SU-DHL-6 (cell line): ENCODE measurements at regions not wholly inside any gene's neighbourhood (a gene's known extent, or its start where the extent isn't known, plus 50 kb on each side); places are given as distances from the start of the nearest gene placed in this dataset.

Experiments used
- H2AFZ ChIP-seq: fragments of 200-600 bp; sonication (generic); 2 replicates; pipeline ENCODE4 v1.6.1; 2014; ENCODE audit warnings: low read depth, mild to moderate bottlenecking, moderate library complexity, mixed read lengths, antibody characterized with exemption, low read length; ENCODE audit not compliant: severe bottlenecking
- H3F3A ChIP-seq: fragments of 200-600 bp; shearing (Covaris generic); 2 replicates; pipeline ENCODE4 v1.6.0; 2016; ENCODE audit warnings: antibody characterized with exemption, mild to moderate bottlenecking; ENCODE audit not compliant: insufficient read depth
- H3K27ac ChIP-seq: fragments of 200-600 bp; sonication (generic); 2 replicates; pipeline ENCODE4 v1.5.1; 2016; ENCODE audit warnings: low read depth, mild to moderate bottlenecking, low read length, moderate library complexity, mixed read lengths
- H3K27me3 ChIP-seq: fragments of 200-600 bp; sonication (generic), shearing (Covaris generic); 2 replicates; pipeline ENCODE4 v1.6.0; 2014; ENCODE audit warnings: mild to moderate bottlenecking, low read length
- H3K36me3 ChIP-seq: fragments of 200-600 bp; sonication (generic); 2 replicates; pipeline ENCODE4 v1.6.1; 2014; ENCODE audit warnings: mild to moderate bottlenecking, low read length, mixed read lengths
- H3K4me2 ChIP-seq: fragments of 300-600, 200-600 bp; shearing (Covaris generic), sonication (generic); 2 replicates; pipeline ENCODE4 v1.6.0; 2014; ENCODE audit warnings: low read length, low read depth, mild to moderate bottlenecking; ENCODE audit not compliant: poor library complexity, severe bottlenecking
- H3K4me3 ChIP-seq: fragments of 200-600 bp; sonication (generic); 2 replicates; pipeline ENCODE4 v1.5.1; 2014; ENCODE audit warnings: antibody characterized with exemption, low read length, mild to moderate bottlenecking, mixed read lengths; ENCODE audit not compliant: insufficient read depth, poor library complexity, severe bottlenecking
- H3K79me2 ChIP-seq: fragments of 200-600 bp; sonication (generic); 2 replicates; pipeline ENCODE4 v1.6.1; 2014; ENCODE audit warnings: mild to moderate bottlenecking, low read length, moderate library complexity; ENCODE audit not compliant: insufficient read depth
- H3K9ac ChIP-seq: fragments of 200-600 bp; sonication (generic); 2 replicates; pipeline ENCODE4 v1.7.0; 2014; ENCODE audit warnings: mild to moderate bottlenecking, low read length
- H3K9me2 ChIP-seq: fragments of 200-600 bp; sonication (generic); replicated peaks from 2 replicates; pipeline ENCODE4 v1.6.1; 2014; ENCODE audit warnings: low read length; ENCODE audit not compliant: insufficient read depth
- H3K9me3 ChIP-seq: fragments of 200-600 bp; sonication (generic); 2 replicates; pipeline ENCODE4 v1.6.1; 2014; ENCODE audit warnings: low read length, mixed read lengths; ENCODE audit not compliant: insufficient read depth
- H4K20me1 ChIP-seq: fragments of 200-600 bp; sonication (generic); 2 replicates; pipeline ENCODE4 v1.6.1; 2014; ENCODE audit warnings: low read depth, mild to moderate bottlenecking, antibody characterized with exemption, low read length, moderate library complexity, mixed read lengths
- EZH2phosphoT487 ChIP-seq: fragments of 200-600 bp; sonication (generic), shearing (Covaris generic); conservative IDR thresholded peaks from 2 replicates; pipeline ENCODE4 v1.6.1; 2018; ENCODE audit warnings: mild to moderate bottlenecking, antibody characterized with exemption, low read length, moderate library complexity, mixed read lengths
- TF ChIP-seq, protein P1 (sequence below): fragments of 200-600 bp; sonication (generic); IDR thresholded peaks from one replicate; pipeline ENCODE4 v1.5.1; 2017; ENCODE audit warnings: antibody characterized with exemption, mild to moderate bottlenecking, low read length, moderate library complexity; ENCODE audit not compliant: insufficient read depth, poor library complexity, severe bottlenecking

- no peak for TF ChIP-seq EZH2phosphoT487
- TF ChIP-seq, protein P1, sequence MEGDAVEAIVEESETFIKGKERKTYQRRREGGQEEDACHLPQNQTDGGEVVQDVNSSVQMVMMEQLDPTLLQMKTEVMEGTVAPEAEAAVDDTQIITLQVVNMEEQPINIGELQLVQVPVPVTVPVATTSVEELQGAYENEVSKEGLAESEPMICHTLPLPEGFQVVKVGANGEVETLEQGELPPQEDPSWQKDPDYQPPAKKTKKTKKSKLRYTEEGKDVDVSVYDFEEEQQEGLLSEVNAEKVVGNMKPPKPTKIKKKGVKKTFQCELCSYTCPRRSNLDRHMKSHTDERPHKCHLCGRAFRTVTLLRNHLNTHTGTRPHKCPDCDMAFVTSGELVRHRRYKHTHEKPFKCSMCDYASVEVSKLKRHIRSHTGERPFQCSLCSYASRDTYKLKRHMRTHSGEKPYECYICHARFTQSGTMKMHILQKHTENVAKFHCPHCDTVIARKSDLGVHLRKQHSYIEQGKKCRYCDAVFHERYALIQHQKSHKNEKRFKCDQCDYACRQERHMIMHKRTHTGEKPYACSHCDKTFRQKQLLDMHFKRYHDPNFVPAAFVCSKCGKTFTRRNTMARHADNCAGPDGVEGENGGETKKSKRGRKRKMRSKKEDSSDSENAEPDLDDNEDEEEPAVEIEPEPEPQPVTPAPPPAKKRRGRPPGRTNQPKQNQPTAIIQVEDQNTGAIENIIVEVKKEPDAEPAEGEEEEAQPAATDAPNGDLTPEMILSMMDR: no peak
- Histone ChIP-seq H3K9me3 (no peaks in the 10 kb centered on the region), H3K4me2 (no peak overlapping the region), H3K79me2 (no peaks in the 10 kb centered on the region), H3F3A (no peaks in the 10 kb centered on the region), H3K9ac (no peak overlapping the region), H3K27ac (no peak overlapping the region), H4K20me1 (no peaks in the 10 kb centered on the region), H3K27me3 (no peaks in the 10 kb centered on the region), H3K36me3 (no peaks in the 10 kb centered on the region), H3K4me3 (no peak overlapping the region), H2AFZ (no peak overlapping the region), H3K9me2 (no peaks in the 10 kb centered on the region)
Observed at GRCh38 chr4:57168982-57169381, 58.8 kb upstream of the IGFBP7 start.

DNA sequence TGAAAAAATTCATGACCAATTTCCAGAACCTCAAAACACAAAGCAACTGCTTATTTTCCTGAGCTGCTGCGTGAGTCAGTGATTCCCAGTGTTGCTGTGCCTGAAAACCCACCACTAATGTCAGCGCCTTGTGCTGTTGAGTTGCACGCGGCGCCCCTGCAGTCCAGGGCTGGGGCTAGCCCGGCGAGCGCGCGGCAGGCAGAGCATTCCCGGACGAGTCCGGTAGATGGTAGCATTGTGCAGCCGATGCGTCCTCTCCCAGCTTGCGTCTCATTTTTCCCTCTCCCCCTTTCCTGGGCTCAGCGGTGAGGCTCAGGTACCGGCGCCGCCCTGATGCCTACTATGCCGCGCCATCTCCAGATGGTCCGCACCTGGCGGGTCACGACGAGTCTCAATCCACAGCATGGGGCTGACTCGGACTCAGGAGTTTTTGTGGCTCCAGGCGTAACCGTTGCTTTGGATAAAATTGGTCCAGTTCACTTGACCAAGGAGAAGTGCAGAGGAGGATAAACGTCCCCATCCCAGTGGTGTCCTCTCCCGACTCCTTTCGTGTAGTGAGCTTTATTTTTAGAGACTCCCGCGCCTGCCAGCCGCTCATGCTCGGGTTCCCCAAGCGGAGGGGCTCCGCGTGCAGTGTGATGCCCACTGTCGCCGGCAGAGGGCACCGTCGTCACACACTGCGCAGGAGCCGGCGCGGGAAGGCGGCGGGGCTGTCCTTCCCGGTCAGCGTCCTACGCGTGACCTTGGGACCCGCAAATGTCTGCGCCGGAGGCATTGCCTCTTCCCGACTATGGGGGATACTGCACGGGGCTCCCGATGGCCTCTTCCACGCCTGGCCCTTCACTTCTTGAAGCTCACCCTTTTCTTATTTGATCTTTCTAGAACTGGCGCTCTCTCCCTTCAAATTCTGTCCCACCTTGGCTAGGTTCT is 53.6 kb upstream of the IGFBP7 start:
- Histone ChIP-seq H3K79me2 (no peaks in the 10 kb centered on the region), H4K20me1 (no peaks in the 10 kb centered on the region), H3F3A (no peaks in the 10 kb centered on the region), H3K9ac (peak overlapping the region; percentile 73), H3K36me3 (no peaks in the 10 kb centered on the region), H3K27me3 (no peaks in the 10 kb centered on the region), H2AFZ (peak overlapping the region; percentile 100), H3K9me3 (no peaks in the 10 kb centered on the region), H3K27ac (no peak overlapping the region), H3K4me2 (peak overlapping the region; percentile 81), H3K4me3 (peak overlapping the region; percentile 66), H3K9me2 (no peaks in the 10 kb centered on the region)
- TF ChIP-seq, protein P1: no peak
- TF ChIP-seq EZH2phosphoT487: no peak

- TF ChIP-seq EZH2phosphoT487: no peak
- TF ChIP-seq, protein P1: no peak
Observed at GRCh38 chr4:57162499-57163019, 52.4 kb upstream of the IGFBP7 start.

More at GRCh38 chr4:57162499-57163019, 52.4 kb upstream of the IGFBP7 start:
- Histone ChIP-seq H3K79me2 (no peaks in the 10 kb centered on the region), H3K9me3 (no peaks in the 10 kb centered on the region), H3K9ac (no peak overlapping the region), H3K36me3 (no peaks in the 10 kb centered on the region), H4K20me1 (no peaks in the 10 kb centered on the region), H3F3A (no peaks in the 10 kb centered on the region), H2AFZ (no peak overlapping the region), H3K27ac (no peak overlapping the region), H3K27me3 (no peaks in the 10 kb centered on the region), H3K4me2 (no peak overlapping the region), H3K9me2 (no peaks in the 10 kb centered on the region), H3K4me3 (no peak overlapping the region)
